ENCODE measurements at regions not wholly inside any gene's neighbourhood (a gene's known extent, or its start where the extent isn't known, plus 50 kb on each side); places are given as distances from the start of the nearest gene placed in this dataset.

DNA sequence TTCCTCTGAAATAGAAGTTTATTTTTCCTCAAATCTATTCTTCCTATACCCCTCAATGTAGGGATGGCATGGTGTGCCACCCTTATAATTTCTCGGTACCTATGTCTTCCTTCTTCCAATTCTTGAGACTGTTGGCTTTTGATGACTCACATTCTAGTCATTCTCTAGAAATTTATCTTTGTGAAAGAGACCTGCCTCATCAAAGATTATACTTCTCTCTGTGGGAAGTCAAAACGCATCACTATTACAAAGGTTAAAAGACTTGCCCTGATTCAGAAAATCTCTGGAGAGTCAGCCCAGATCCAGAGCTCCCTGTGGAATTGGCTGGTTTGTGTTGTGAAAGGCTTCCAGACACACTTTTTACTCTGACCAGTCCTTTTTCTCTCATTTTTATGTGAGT, 65.9 kb upstream of the FSTL5 start:
- DNase-seq (ENCODE audit: low spot score) = no peak
- POLR2A ChIA-PET = no interaction called here

DNA sequence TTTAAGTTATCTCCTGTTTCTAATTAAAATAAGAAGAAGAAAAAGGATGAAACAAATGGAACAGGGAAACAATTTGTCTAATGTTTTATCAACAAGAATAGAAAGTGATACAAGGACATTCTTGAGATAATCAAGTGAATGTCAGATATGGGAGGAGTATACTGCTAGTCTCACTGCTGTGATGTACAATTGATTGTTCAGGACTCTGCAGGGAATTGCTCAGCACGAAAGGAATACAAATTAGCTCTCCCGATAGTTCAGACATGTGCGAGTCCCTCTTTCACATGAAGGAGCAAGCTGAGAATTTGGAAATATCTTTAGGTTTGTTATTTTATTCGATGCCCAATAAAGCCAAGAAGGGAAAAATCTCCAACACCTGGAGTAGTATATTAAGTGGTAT, 57.3 kb upstream of the FSTL5 start:
- BruUV-seq (replicated peaks) = no TSS peak
- H3K4me2 ChIP-seq (ENCODE audit: low read length) = no peak overlapping the region
- DNase-seq (ENCODE audit: low spot score) = no peak
- no peaks in the 10 kb centered on the region for H3K4me1 ChIP-seq (ENCODE audit: insufficient read depth, low read length, poor library complexity, severe bottlenecking)
- H3K36me3 ChIP-seq (ENCODE audit: insufficient read depth, low read length) = no peaks in the 10 kb centered on the region
- H3K9me3 ChIP-seq (ENCODE audit: low read length) = no peaks in the 10 kb centered on the region
- no peaks in the 10 kb centered on the region for H3K79me2 ChIP-seq (ENCODE audit: insufficient read depth, low read depth, low read length)
- no peaks in the 10 kb centered on the region for H4K20me1 ChIP-seq (ENCODE audit: insufficient read depth, low read length)
- H2AFZ ChIP-seq (ENCODE audit: low read length) = no peak overlapping the region
- H3K4me3 ChIP-seq (ENCODE audit: low read depth, low read length, poor library complexity, severe bottlenecking) = no peak overlapping the region
- no peak for TF ChIP-seq EZH2phosphoT487 (IDR thresholded peaks at IDR 0.05; ENCODE audit: borderline replicate concordance, low read depth, low read length)
- TF ChIP-seq, protein P1, sequence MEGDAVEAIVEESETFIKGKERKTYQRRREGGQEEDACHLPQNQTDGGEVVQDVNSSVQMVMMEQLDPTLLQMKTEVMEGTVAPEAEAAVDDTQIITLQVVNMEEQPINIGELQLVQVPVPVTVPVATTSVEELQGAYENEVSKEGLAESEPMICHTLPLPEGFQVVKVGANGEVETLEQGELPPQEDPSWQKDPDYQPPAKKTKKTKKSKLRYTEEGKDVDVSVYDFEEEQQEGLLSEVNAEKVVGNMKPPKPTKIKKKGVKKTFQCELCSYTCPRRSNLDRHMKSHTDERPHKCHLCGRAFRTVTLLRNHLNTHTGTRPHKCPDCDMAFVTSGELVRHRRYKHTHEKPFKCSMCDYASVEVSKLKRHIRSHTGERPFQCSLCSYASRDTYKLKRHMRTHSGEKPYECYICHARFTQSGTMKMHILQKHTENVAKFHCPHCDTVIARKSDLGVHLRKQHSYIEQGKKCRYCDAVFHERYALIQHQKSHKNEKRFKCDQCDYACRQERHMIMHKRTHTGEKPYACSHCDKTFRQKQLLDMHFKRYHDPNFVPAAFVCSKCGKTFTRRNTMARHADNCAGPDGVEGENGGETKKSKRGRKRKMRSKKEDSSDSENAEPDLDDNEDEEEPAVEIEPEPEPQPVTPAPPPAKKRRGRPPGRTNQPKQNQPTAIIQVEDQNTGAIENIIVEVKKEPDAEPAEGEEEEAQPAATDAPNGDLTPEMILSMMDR (conservative IDR thresholded peaks at IDR 0.05; ENCODE audit: low read length) = no peak
- POLR2A ChIA-PET = no interaction called here
- H3K9me2 ChIP-seq (ENCODE audit: insufficient read depth, low read length) = no peaks in the 10 kb centered on the region
- no peak overlapping the region for H3K27ac ChIP-seq (ENCODE audit: low read depth, low read length, poor library complexity, severe bottlenecking)
- intact Hi-C loops (cut with micrococcal nuclease; ENCODE audit: unreplicated experiment) = no loop called here
- CTCF ChIA-PET (ENCODE audit: unreplicated experiment) = no interaction called here

More for the DNA sequence above, 65.9 kb upstream of the FSTL5 start:
- no peaks in the 10 kb centered on the region for H3K36me3 ChIP-seq (ENCODE audit: insufficient read depth, low read length)
- H4K20me1 ChIP-seq (ENCODE audit: insufficient read depth, low read length) = no peaks in the 10 kb centered on the region
- no peak for TF ChIP-seq EZH2phosphoT487 (IDR thresholded peaks at IDR 0.05; ENCODE audit: borderline replicate concordance, low read depth, low read length)
- no peaks in the 10 kb centered on the region for H3K79me2 ChIP-seq (ENCODE audit: insufficient read depth, low read depth, low read length)
- H3K4me3 ChIP-seq (ENCODE audit: low read depth, low read length, poor library complexity, severe bottlenecking) = no peak overlapping the region
- intact Hi-C loops (cut with micrococcal nuclease; ENCODE audit: unreplicated experiment) = no loop called here
- H3K4me2 ChIP-seq (ENCODE audit: low read length) = no peak overlapping the region
- CTCF ChIA-PET (ENCODE audit: unreplicated experiment) = no interaction called here
- no peaks in the 10 kb centered on the region for H3K9me2 ChIP-seq (ENCODE audit: insufficient read depth, low read length)
- no TSS peak for BruUV-seq (replicated peaks)
- no peak overlapping the region for H2AFZ ChIP-seq (ENCODE audit: low read length)
- H3K27ac ChIP-seq (ENCODE audit: low read depth, low read length, poor library complexity, severe bottlenecking) = no peak overlapping the region
- H3K4me1 ChIP-seq (ENCODE audit: insufficient read depth, low read length, poor library complexity, severe bottlenecking) = no peaks in the 10 kb centered on the region
- no peaks in the 10 kb centered on the region for H3K9me3 ChIP-seq (ENCODE audit: low read length)
